A549 (cell line): ENCODE measurements at regions not wholly inside any gene's neighbourhood (a gene's known extent, or its start where the extent isn't known, plus 50 kb on each side); places are given as distances from the start of the nearest gene placed in this dataset.

Experiments
- BHLHE40 ChIP-seq: IDR thresholded peaks from 2 replicates; pipeline ENCODE4 v1.6.1; 2012; ENCODE audit warnings: low read depth, low read length, inconsistent platforms
- CHD2 ChIP-seq: fragments of 150-350 bp; IDR thresholded peaks from 2 replicates; pipeline ENCODE4 v1.6.1; 2014; ENCODE audit warnings: low read length; ENCODE audit not compliant: partially characterized antibody
- CHD4 ChIP-seq: fragments of 200-600 bp; sonication (generic); IDR thresholded peaks from 2 replicates; pipeline ENCODE4 v1.6.1; 2016; ENCODE audit warnings: antibody characterized with exemption, mild to moderate bottlenecking, borderline replicate concordance
- EP300 ChIP-seq, 2 experiments: fragments of >200 bp; sonication (Bioruptor Twin); formaldehyde crosslinking; IDR thresholded peaks; 2 replicates in 1 of 2; 3 replicates in 1 of 2; pipeline ENCODE4 v1.6.1; 2016 to 2017
- ESRRA ChIP-seq: fragments of 150-350 bp; IDR thresholded peaks from 2 replicates; pipeline ENCODE4 v1.6.1; 2014; ENCODE audit warnings: mild to moderate bottlenecking, low read length, borderline replicate concordance
- KDM1A ChIP-seq: fragments of 200-600 bp; sonication (generic); IDR thresholded peaks from 2 replicates; pipeline ENCODE4 v1.6.1; 2016; ENCODE audit warnings: low read depth, mild to moderate bottlenecking
- MAFK ChIP-seq: fragments of 450-650 bp; IDR thresholded peaks from 2 replicates; pipeline ENCODE4 v1.6.1; 2014; ENCODE audit not compliant: partially characterized antibody
- MAZ ChIP-seq: fragments of 150-350 bp; IDR thresholded peaks from 2 replicates; pipeline ENCODE4 v1.6.1; 2014; ENCODE audit warnings: antibody characterized with exemption, low read depth, low read length, borderline replicate concordance
- NPAS2 ChIP-seq: fragments of 250-450 bp; sonication (Bioruptor Pico); IDR thresholded peaks from 2 replicates; pipeline ENCODE4 v1.8.0; 2022; ENCODE audit warnings: mild to moderate bottlenecking, moderate library complexity, borderline replicate concordance
- ZNF302 ChIP-seq: fragments of 250-450 bp; sonication (Bioruptor Pico); IDR thresholded peaks from 2 replicates; pipeline ENCODE4 v1.9.0; 2021; ENCODE audit warnings: inconsistent platforms, mild to moderate bottlenecking, moderate library complexity
- TF ChIP-seq, protein P1 (sequence below): fragments of >200 bp; sonication (Bioruptor Twin); formaldehyde crosslinking; IDR thresholded peaks from 3 replicates; pipeline ENCODE4 v1.5.1; 2016
- TF ChIP-seq, protein P2 (sequence below): IDR thresholded peaks from 2 replicates; pipeline ENCODE4 v1.6.1; 2012
- TF ChIP-seq, protein P3 (sequence below): IDR thresholded peaks from 2 replicates; pipeline ENCODE4 v1.6.1; 2012

DNA sequence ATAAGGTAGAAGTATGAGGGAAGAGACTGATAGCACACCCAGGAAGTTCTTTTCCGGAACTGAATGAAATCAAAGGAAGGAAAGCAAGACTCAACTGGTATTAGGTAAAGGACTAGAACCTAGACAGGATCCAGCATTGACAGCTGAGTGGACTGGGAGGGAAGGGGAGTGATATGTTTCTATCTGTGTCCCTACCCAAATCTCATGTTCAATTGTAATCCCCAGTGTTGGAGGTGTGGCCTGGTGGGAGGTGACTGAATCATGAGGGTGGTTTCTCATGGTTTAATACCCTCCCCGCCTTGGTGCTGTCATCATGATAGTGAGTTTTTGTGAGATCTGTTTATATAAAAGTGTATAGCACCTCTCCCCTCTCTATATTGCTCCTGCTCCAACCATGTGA, 415.9 kb upstream of the KCNMB2 start:
- TF ChIP-seq, protein P1, sequence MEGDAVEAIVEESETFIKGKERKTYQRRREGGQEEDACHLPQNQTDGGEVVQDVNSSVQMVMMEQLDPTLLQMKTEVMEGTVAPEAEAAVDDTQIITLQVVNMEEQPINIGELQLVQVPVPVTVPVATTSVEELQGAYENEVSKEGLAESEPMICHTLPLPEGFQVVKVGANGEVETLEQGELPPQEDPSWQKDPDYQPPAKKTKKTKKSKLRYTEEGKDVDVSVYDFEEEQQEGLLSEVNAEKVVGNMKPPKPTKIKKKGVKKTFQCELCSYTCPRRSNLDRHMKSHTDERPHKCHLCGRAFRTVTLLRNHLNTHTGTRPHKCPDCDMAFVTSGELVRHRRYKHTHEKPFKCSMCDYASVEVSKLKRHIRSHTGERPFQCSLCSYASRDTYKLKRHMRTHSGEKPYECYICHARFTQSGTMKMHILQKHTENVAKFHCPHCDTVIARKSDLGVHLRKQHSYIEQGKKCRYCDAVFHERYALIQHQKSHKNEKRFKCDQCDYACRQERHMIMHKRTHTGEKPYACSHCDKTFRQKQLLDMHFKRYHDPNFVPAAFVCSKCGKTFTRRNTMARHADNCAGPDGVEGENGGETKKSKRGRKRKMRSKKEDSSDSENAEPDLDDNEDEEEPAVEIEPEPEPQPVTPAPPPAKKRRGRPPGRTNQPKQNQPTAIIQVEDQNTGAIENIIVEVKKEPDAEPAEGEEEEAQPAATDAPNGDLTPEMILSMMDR: no peak
- no peak for TF ChIP-seq MAZ
- TF ChIP-seq NPAS2: no peak
- no peak for TF ChIP-seq MAFK
- TF ChIP-seq, protein P2, sequence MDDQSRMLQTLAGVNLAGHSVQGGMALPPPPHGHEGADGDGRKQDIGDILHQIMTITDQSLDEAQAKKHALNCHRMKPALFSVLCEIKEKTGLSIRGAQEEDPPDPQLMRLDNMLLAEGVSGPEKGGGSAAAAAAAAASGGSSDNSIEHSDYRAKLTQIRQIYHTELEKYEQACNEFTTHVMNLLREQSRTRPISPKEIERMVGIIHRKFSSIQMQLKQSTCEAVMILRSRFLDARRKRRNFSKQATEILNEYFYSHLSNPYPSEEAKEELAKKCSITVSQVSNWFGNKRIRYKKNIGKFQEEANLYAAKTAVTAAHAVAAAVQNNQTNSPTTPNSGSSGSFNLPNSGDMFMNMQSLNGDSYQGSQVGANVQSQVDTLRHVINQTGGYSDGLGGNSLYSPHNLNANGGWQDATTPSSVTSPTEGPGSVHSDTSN: no peak
- TF ChIP-seq ESRRA: no peak
- TF ChIP-seq BHLHE40: no peak
- TF ChIP-seq EP300 (IDR thresholded peaks at IDR 0.05): no peak
- TF ChIP-seq CHD2: no peak
- no peak for TF ChIP-seq CHD4
- no peak for TF ChIP-seq KDM1A
- TF ChIP-seq, protein P3, sequence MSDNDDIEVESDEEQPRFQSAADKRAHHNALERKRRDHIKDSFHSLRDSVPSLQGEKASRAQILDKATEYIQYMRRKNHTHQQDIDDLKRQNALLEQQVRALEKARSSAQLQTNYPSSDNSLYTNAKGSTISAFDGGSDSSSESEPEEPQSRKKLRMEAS: no peak
- TF ChIP-seq ZNF302: no peak
